Nephron progenitor cell (in vitro differentiated cells): ENCODE measurements at regions not wholly inside any gene's neighbourhood (a gene's known extent, or its start where the extent isn't known, plus 50 kb on each side); places are given as distances from the start of the nearest gene placed in this dataset.
A peak's percentile ranks its signal among the peaks of the same experiment; 100 is the strongest.

Experiments
- DNase-seq: peaks from one replicate; pipeline ENCODE4 v3.0.0; 2021
- H3K27ac Mint-ChIP-seq: 2 replicates; pipeline ENCODE4 v1.8.0; 2021; ENCODE audit warnings: mild to moderate bottlenecking, moderate library complexity, mixed read lengths
- H3K27me3 Mint-ChIP-seq: 2 replicates; pipeline ENCODE4 v1.8.0; 2021; ENCODE audit warnings: mild to moderate bottlenecking, low read depth, mixed read lengths; ENCODE audit not compliant: poor library complexity
- H3K36me3 Mint-ChIP-seq: 2 replicates; pipeline ENCODE4 v1.8.0; 2021; ENCODE audit warnings: low read depth, mixed read lengths
- H3K4me1 Mint-ChIP-seq: 2 replicates; pipeline ENCODE4 v1.8.0; 2021; ENCODE audit warnings: mixed read lengths
- H3K4me3 Mint-ChIP-seq: 2 replicates; pipeline ENCODE4 v1.8.0; 2021; ENCODE audit warnings: mild to moderate bottlenecking, moderate library complexity, mixed read lengths
- H3K9me3 Mint-ChIP-seq: 2 replicates; pipeline ENCODE4 v1.8.0; 2021; ENCODE audit warnings: mild to moderate bottlenecking, moderate library complexity, mixed read lengths
- TF ChIP-seq, protein P1 (sequence below): fragments of 200-600 bp; sonication (generic); IDR thresholded peaks from 2 replicates; pipeline ENCODE4 v1.5.0; 2021; ENCODE audit warnings: antibody characterized with exemption

- Mint-ChIP-seq H3K36me3 (no peaks in the 10 kb centered on the region), H3K27ac (no peak overlapping the region), H3K27me3 (peaks cover 6% of the 10 kb centered on the region), H3K4me1 (peaks cover 31% of the 10 kb centered on the region), H3K4me3 (no peak overlapping the region), H3K9me3 (no peaks in the 10 kb centered on the region)
- DNase-seq: no peak
- TF ChIP-seq, protein P1, sequence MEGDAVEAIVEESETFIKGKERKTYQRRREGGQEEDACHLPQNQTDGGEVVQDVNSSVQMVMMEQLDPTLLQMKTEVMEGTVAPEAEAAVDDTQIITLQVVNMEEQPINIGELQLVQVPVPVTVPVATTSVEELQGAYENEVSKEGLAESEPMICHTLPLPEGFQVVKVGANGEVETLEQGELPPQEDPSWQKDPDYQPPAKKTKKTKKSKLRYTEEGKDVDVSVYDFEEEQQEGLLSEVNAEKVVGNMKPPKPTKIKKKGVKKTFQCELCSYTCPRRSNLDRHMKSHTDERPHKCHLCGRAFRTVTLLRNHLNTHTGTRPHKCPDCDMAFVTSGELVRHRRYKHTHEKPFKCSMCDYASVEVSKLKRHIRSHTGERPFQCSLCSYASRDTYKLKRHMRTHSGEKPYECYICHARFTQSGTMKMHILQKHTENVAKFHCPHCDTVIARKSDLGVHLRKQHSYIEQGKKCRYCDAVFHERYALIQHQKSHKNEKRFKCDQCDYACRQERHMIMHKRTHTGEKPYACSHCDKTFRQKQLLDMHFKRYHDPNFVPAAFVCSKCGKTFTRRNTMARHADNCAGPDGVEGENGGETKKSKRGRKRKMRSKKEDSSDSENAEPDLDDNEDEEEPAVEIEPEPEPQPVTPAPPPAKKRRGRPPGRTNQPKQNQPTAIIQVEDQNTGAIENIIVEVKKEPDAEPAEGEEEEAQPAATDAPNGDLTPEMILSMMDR: no peak
Observed at GRCh38 chr6:147911057-147911456, 402.6 kb downstream of the SAMD5 start.

DNA sequence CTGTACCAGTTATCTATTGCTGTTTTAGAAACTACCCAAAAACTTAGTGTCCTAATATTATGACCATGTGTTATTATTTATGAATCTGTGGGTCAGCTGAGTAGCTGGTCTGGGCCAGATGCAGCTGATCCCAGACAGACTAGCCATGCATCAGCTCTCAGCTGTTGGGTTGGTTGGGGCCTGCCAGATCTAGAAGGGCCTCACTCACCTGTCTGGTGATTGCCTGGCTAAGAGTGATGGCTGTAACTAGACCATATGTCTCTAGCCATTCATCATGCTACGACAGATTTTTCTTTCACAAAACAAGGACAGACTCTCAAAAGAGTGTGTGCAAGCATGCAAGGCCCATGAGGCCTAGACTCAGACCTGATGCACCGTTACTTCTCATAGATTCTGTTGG lies 403.2 kb downstream of the SAMD5 start:
- peaks cover 24% of the 10 kb centered on the region for H3K4me1 Mint-ChIP-seq
- H3K9me3 Mint-ChIP-seq: no peaks in the 10 kb centered on the region
- no peak overlapping the region for H3K4me3 Mint-ChIP-seq
- no peak for DNase-seq
- peak overlapping the region; percentile 19 for H3K27ac Mint-ChIP-seq
- TF ChIP-seq, protein P1: no peak
- peaks cover 6% of the 10 kb centered on the region for H3K27me3 Mint-ChIP-seq
- H3K36me3 Mint-ChIP-seq: no peaks in the 10 kb centered on the region

DNA sequence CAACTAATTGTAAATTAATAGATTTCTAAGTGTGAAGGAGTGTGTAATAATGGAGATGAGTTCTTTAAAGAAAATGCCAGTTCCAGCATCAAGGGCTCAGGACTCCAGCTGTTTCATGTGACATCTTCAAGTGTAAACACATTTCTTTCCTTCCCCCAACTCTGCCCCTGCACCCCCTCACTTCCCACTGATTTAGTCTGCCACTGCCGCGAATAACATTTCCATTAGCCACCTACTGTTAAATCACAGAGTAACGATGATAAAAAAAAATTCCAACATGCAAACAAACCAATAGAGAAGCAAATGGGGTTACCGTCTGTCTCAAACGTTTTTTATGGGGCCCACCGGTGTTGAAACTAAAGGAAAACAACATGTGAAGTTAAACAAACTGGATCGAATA lies 414.3 kb downstream of the SAMD5 start:
- H3K36me3 Mint-ChIP-seq: peaks cover 9% of the 10 kb centered on the region
- peaks cover 34% of the 10 kb centered on the region for H3K9me3 Mint-ChIP-seq
- no peak overlapping the region for H3K4me3 Mint-ChIP-seq
- no peaks in the 10 kb centered on the region for H3K27me3 Mint-ChIP-seq
- H3K27ac Mint-ChIP-seq: no peak overlapping the region
- no peak for DNase-seq
- TF ChIP-seq, protein P1: no peak
- H3K4me1 Mint-ChIP-seq: no peaks in the 10 kb centered on the region

GRCh38 chr6:147924598-147924997 lies 416.1 kb downstream of the SAMD5 start:
- H3K27ac Mint-ChIP-seq: no peak overlapping the region
- H3K9me3 Mint-ChIP-seq: peaks cover 41% of the 10 kb centered on the region
- H3K36me3 Mint-ChIP-seq: peaks cover 13% of the 10 kb centered on the region
- H3K4me3 Mint-ChIP-seq: no peak overlapping the region
- H3K4me1 Mint-ChIP-seq: no peaks in the 10 kb centered on the region
- TF ChIP-seq, protein P1: no peak
- no peaks in the 10 kb centered on the region for H3K27me3 Mint-ChIP-seq
- no peak for DNase-seq

- H3K27me3 Mint-ChIP-seq: no peaks in the 10 kb centered on the region
- H3K4me1 Mint-ChIP-seq: no peaks in the 10 kb centered on the region
- peaks cover 46% of the 10 kb centered on the region for H3K9me3 Mint-ChIP-seq
- TF ChIP-seq, protein P1: no peak
- no peak for DNase-seq
- peaks cover 13% of the 10 kb centered on the region for H3K36me3 Mint-ChIP-seq
- no peak overlapping the region for H3K27ac Mint-ChIP-seq
- no peak overlapping the region for H3K4me3 Mint-ChIP-seq
Observed at GRCh38 chr6:147925826-147926225, 416.8 kb upstream of the SASH1 start.

DNA sequence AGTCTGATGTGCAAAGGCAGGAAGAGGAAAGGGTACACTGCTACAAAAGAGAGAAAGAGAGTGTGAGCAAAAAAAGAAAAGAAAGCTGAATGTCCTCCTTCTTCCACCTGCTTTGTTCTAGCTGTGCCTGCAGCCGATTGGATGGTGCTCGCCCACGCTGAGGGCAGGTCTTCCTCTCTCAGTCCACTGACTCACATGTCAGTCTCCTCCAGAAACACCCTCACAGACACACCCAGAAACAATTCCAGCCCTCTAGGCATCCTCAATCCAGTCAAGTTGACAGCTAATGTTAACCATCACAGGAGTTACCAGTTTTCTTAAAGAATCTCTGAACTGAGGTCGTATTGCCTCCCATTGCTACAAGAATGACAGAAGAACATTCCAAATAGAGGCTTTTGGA lies 411.9 kb upstream of the SASH1 start:
- no peak overlapping the region for H3K27ac Mint-ChIP-seq
- H3K27me3 Mint-ChIP-seq: no peaks in the 10 kb centered on the region
- no peak for DNase-seq
- H3K4me1 Mint-ChIP-seq: no peaks in the 10 kb centered on the region
- H3K4me3 Mint-ChIP-seq: no peak overlapping the region
- peaks cover 12% of the 10 kb centered on the region for H3K36me3 Mint-ChIP-seq
- TF ChIP-seq, protein P1: no peak
- peaks cover 38% of the 10 kb centered on the region for H3K9me3 Mint-ChIP-seq
